GM12878 (cell line): ENCODE measurements at regions not wholly inside any gene's neighbourhood (a gene's known extent, or its start where the extent isn't known, plus 50 kb on each side); places are given as distances from the start of the nearest gene placed in this dataset.

Experiments used
- ATAC-seq: fragments of 200-7000 bp; cut with Tn5 transposase; 3 replicates; pipeline ENCODE4 v1.9.1; 2020; ENCODE audit warnings: mild to moderate bottlenecking, moderate library complexity
- BruUV-seq: library from RNA; stranded (reverse); fragments of 400-500 nt; replicated peaks from 2 replicates; lab custom pipeline; 2021; lab: Mats Ljungman, UMichigan
- CTCF ChIA-PET: fragments of 300-600 bp; sonication (Branson Sonifier 250); formaldehyde crosslinking; extraction: SDS; loops from one replicate; lab custom pipeline; 2021; ENCODE audit warnings: inconsistent platforms; lab: Yijun Ruan, JAX
- POLR2A ChIA-PET: fragments of 350-600 bp; formaldehyde crosslinking; extraction: SDS; loops from one replicate; lab custom pipeline; 2021; ENCODE audit warnings: inconsistent platforms; lab: Charles Lee
- RAD21 ChIA-PET: fragments of 300-600 bp; sonication (Branson Sonifier 250); formaldehyde crosslinking; loops from one replicate; lab custom pipeline; 2023; ENCODE audit warnings: antibody characterized with exemption; ENCODE audit not compliant: unreplicated experiment; lab: Charles Lee
- SMC1A ChIA-PET: fragments of 300-600 bp; sonication (Branson Sonifier 250); formaldehyde crosslinking; loops from one replicate; lab custom pipeline; 2023; ENCODE audit not compliant: unreplicated experiment, uncharacterized antibody; lab: Charles Lee
- DNase-seq: peaks from one replicate; pipeline ENCODE4 v3.0.0-alpha.2; 2011; ENCODE audit warnings: low read depth, low spot score
- FAIRE-seq: peaks from 3 replicates; lab custom pipeline; 2011; peaks lifted over from hg19 to GRCh38; lab: Jason Lieb, UNC
- H2AFZ ChIP-seq: 2 replicates; pipeline ENCODE4 v1.6.0; 2011; ENCODE audit warnings: low read depth, low read length, control low read depth; ENCODE audit not compliant: control insufficient read depth
- H3K27ac ChIP-seq: 2 replicates; pipeline ENCODE4 v1.5.1; 2011; ENCODE audit warnings: control low read depth; ENCODE audit not compliant: control insufficient read depth, insufficient read depth
- H3K27me3 ChIP-seq, 2 experiments: replicated peaks in 1 of 2; 2 replicates each; pipeline versions ENCODE4 v1.6.0 to v1.6.1; 2011; ENCODE audit warnings: low read length in 1 of 2; ENCODE audit not compliant: control insufficient read depth in 2 of 2, insufficient read depth in 2 of 2
- H3K36me3 ChIP-seq, 2 experiments: 2 replicates each; pipeline ENCODE4 v1.5.1; 2011; ENCODE audit warnings: low read length in 1 of 2; ENCODE audit not compliant: control insufficient read depth in 2 of 2, insufficient read depth in 2 of 2
- H3K4me1 ChIP-seq: 2 replicates; pipeline ENCODE4 v1.6.1; 2011; ENCODE audit warnings: mild to moderate bottlenecking, low read length, moderate library complexity, mixed read lengths; ENCODE audit not compliant: control insufficient read depth, insufficient read depth
- H3K4me2 ChIP-seq: 2 replicates; pipeline ENCODE4 v1.6.0; 2011; ENCODE audit warnings: control low read depth; ENCODE audit not compliant: control insufficient read depth, insufficient read depth
- H3K4me3 ChIP-seq: fragments of 200-600 bp; sonication (generic); 2 replicates; pipeline ENCODE4 v1.5.1; 2016
- H3K79me2 ChIP-seq: 2 replicates; pipeline ENCODE4 v1.6.0; 2011; ENCODE audit warnings: low read length; ENCODE audit not compliant: control insufficient read depth, insufficient read depth
- H3K9ac ChIP-seq: 2 replicates; pipeline ENCODE4 v1.8.0; 2011; ENCODE audit warnings: low read length, control low read depth, mixed read lengths; ENCODE audit not compliant: control insufficient read depth, insufficient read depth
- H3K9me3 ChIP-seq: replicated peaks from 3 replicates; pipeline ENCODE4 v1.5.1; 2011; ENCODE audit warnings: mild to moderate bottlenecking, low read length; ENCODE audit not compliant: control insufficient read depth, insufficient read depth
- H4K20me1 ChIP-seq: 2 replicates; pipeline ENCODE4 v1.6.0; 2011; ENCODE audit not compliant: control insufficient read depth, insufficient read depth
- CREB1 ChIP-seq: IDR thresholded peaks from 2 replicates; pipeline ENCODE4 v1.6.1; 2012; ENCODE audit warnings: low read depth, mild to moderate bottlenecking, inconsistent platforms
- EP300 ChIP-seq, 2 experiments: fragments of 150-350 bp in 1 of 2; IDR thresholded peaks; 2 replicates each; pipeline ENCODE4 v1.6.1; 2011 to 2012; ENCODE audit warnings: low read depth in 2 of 2, low read length in 2 of 2, borderline replicate concordance in 1 of 2, improper control_type of control experiment in 1 of 2, inconsistent platforms in 1 of 2; ENCODE audit not compliant: control insufficient read depth in 1 of 2
- IKZF1 ChIP-seq: fragments of 450-650 bp; conservative IDR thresholded peaks from 2 replicates; pipeline ENCODE4 v1.6.1; 2017; ENCODE audit warnings: antibody characterized with exemption, mild to moderate bottlenecking
- MEF2B ChIP-seq: fragments of 450-650 bp; IDR thresholded peaks from 2 replicates; pipeline ENCODE4 v1.6.1; 2018; ENCODE audit warnings: mild to moderate bottlenecking, moderate library complexity; ENCODE audit not compliant: partially characterized antibody, poor library complexity, severe bottlenecking
- NR2C1 ChIP-seq: fragments of 450-650 bp; IDR thresholded peaks from 2 replicates; pipeline ENCODE4 v1.6.1; 2017; ENCODE audit warnings: antibody characterized with exemption, mild to moderate bottlenecking, moderate library complexity
- PBX3 ChIP-seq: IDR thresholded peaks from 2 replicates; pipeline ENCODE4 v1.6.1; 2011; ENCODE audit warnings: mild to moderate bottlenecking, low read depth, low read length, moderate library complexity; ENCODE audit not compliant: insufficient replicate concordance
- SMARCA5 ChIP-seq: fragments of 450-650 bp; IDR thresholded peaks from 2 replicates; pipeline ENCODE4 v1.6.1; 2017; ENCODE audit warnings: mild to moderate bottlenecking
- SREBF1 ChIP-seq: IDR thresholded peaks from 2 replicates; pipeline ENCODE4 v1.6.1; 2012; ENCODE audit warnings: mild to moderate bottlenecking, low read length
- ZNF207 ChIP-seq: fragments of 450-650 bp; IDR thresholded peaks from 2 replicates; pipeline ENCODE4 v1.6.1; 2014; ENCODE audit warnings: antibody characterized with exemption, mild to moderate bottlenecking, borderline replicate concordance
- ZNF622 ChIP-seq: fragments of 450-650 bp; IDR thresholded peaks from 2 replicates; pipeline ENCODE4 v1.6.1; 2017; ENCODE audit warnings: mild to moderate bottlenecking, inconsistent platforms
- WGBS: methylation state at CpG from one replicate; pipeline ENCODE4 v1.1.6; 2016; ENCODE audit warnings: low lambda C conversion rate; ENCODE audit not compliant: insufficient replicate concordance, insufficient coverage; ENCODE audit errors: missing lambda C conversion rate; 5-methylcytosine and 5-hydroxymethylcytosine counted together
- in situ Hi-C: fragments of 300-500 bp; cut with MboI; formaldehyde crosslinking; loops from 9 replicates; pipeline ENCODE4 v1.14.3; 2018; ENCODE audit warnings: mixed read lengths
- intact Hi-C: fragments of 100-400 bp; cut with micrococcal nuclease; formaldehyde crosslinking; loops from one replicate; pipeline ENCODE4 v1.14.2; 2022; ENCODE audit not compliant: unreplicated experiment
- TF ChIP-seq, protein P1 (sequence below): fragments of 150-350 bp; IDR thresholded peaks from 2 replicates; pipeline ENCODE4 v1.6.1; 2016; ENCODE audit warnings: low read depth, low read length
- TF ChIP-seq, protein P2 (sequence below): fragments of 450-650 bp; IDR thresholded peaks from 2 replicates; pipeline ENCODE4 v1.6.1; 2017; ENCODE audit warnings: mild to moderate bottlenecking, low read depth, inconsistent platforms; ENCODE audit not compliant: poor library complexity, severe bottlenecking
- TF ChIP-seq, protein P3 (sequence below): fragments of 450-650 bp; IDR thresholded peaks from 2 replicates; pipeline ENCODE4 v1.6.1; 2017; ENCODE audit warnings: borderline replicate concordance

- FAIRE-seq = no peak
- BruUV-seq = no TSS peak
- ChIA-PET CTCF (no interaction called here), POLR2A (no interaction called here), SMC1A (no interaction called here), RAD21 (no interaction called here)
- Histone ChIP-seq H3K4me3 (no peak overlapping the region), H3K4me2 (no peak overlapping the region), H4K20me1 (no peaks in the 10 kb centered on the region), H3K9me3 (no peaks in the 10 kb centered on the region), H3K36me3 (no peaks in the 10 kb centered on the region), H3K79me2 (no peaks in the 10 kb centered on the region), H2AFZ (no peak overlapping the region), H3K4me1 (no peaks in the 10 kb centered on the region), H3K9ac (no peak overlapping the region), H3K27me3 (no peaks in the 10 kb centered on the region), H3K27ac (no peak overlapping the region)
- in situ Hi-C loops = no loop called here
- 8% methylated on average over 4 of the region's 4 CpGs for WGBS
- intact Hi-C loops = no loop called here
- TF ChIP-seq, protein P1, sequence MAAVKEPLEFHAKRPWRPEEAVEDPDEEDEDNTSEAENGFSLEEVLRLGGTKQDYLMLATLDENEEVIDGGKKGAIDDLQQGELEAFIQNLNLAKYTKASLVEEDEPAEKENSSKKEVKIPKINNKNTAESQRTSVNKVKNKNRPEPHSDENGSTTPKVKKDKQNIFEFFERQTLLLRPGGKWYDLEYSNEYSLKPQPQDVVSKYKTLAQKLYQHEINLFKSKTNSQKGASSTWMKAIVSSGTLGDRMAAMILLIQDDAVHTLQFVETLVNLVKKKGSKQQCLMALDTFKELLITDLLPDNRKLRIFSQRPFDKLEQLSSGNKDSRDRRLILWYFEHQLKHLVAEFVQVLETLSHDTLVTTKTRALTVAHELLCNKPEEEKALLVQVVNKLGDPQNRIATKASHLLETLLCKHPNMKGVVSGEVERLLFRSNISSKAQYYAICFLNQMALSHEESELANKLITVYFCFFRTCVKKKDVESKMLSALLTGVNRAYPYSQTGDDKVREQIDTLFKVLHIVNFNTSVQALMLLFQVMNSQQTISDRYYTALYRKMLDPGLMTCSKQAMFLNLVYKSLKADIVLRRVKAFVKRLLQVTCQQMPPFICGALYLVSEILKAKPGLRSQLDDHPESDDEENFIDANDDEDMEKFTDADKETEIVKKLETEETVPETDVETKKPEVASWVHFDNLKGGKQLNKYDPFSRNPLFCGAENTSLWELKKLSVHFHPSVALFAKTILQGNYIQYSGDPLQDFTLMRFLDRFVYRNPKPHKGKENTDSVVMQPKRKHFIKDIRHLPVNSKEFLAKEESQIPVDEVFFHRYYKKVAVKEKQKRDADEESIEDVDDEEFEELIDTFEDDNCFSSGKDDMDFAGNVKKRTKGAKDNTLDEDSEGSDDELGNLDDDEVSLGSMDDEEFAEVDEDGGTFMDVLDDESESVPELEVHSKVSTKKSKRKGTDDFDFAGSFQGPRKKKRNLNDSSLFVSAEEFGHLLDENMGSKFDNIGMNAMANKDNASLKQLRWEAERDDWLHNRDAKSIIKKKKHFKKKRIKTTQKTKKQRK = no peak
- TF ChIP-seq NR2C1 (no peak), ZNF207 (no peak), CREB1 (no peak), PBX3 (no peak), SREBF1 (no peak), ZNF622 (no peak), SMARCA5 (no peak), IKZF1 (no peak), MEF2B (no peak), EP300 (IDR thresholded peaks at IDR 0.05; ENCODE audit: borderline replicate concordance in 1 of 2, control insufficient read depth in 1 of 2, low read depth in 2 of 2, low read length in 2 of 2) (no peak)
- TF ChIP-seq, protein P2, sequence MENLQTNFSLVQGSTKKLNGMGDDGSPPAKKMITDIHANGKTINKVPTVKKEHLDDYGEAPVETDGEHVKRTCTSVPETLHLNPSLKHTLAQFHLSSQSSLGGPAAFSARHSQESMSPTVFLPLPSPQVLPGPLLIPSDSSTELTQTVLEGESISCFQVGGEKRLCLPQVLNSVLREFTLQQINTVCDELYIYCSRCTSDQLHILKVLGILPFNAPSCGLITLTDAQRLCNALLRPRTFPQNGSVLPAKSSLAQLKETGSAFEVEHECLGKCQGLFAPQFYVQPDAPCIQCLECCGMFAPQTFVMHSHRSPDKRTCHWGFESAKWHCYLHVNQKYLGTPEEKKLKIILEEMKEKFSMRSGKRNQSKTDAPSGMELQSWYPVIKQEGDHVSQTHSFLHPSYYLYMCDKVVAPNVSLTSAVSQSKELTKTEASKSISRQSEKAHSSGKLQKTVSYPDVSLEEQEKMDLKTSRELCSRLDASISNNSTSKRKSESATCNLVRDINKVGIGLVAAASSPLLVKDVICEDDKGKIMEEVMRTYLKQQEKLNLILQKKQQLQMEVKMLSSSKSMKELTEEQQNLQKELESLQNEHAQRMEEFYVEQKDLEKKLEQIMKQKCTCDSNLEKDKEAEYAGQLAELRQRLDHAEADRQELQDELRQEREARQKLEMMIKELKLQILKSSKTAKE = no peak
- TF ChIP-seq, protein P3, sequence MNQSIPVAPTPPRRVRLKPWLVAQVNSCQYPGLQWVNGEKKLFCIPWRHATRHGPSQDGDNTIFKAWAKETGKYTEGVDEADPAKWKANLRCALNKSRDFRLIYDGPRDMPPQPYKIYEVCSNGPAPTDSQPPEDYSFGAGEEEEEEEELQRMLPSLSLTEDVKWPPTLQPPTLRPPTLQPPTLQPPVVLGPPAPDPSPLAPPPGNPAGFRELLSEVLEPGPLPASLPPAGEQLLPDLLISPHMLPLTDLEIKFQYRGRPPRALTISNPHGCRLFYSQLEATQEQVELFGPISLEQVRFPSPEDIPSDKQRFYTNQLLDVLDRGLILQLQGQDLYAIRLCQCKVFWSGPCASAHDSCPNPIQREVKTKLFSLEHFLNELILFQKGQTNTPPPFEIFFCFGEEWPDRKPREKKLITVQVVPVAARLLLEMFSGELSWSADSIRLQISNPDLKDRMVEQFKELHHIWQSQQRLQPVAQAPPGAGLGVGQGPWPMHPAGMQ = no peak
- peak; percentile 60 for ATAC-seq
- no peak for DNase-seq
These were observed 236.5 kb downstream of the DMRTA1 start for GRCh38 chr9:22682961-22683699.
